HCT116 (cell line): ENCODE measurements at regions not wholly inside any gene's neighbourhood (a gene's known extent, or its start where the extent isn't known, plus 50 kb on each side); places are given as distances from the start of the nearest gene placed in this dataset.

Experiments used
- ATAC-seq: fragments of 200-7000 bp; cut with Tn5 transposase; 2 replicates; pipeline ENCODE4 v1.9.1; 2020; ENCODE audit warnings: mild to moderate bottlenecking, moderate library complexity
- BruUV-seq: library from RNA; stranded (reverse); fragments of 400-500 nt; replicated peaks from 2 replicates; lab custom pipeline; 2021; lab: Mats Ljungman, UMichigan
- CTCF ChIA-PET: fragments of 300-600 bp; sonication (Branson Sonifier 250); formaldehyde crosslinking; loops from one replicate; lab custom pipeline; 2021; ENCODE audit warnings: antibody characterized with exemption; lab: Charles Lee
- POLR2A ChIA-PET: fragments of 300-600, 350-600 bp; sonication (Branson Sonifier 250); formaldehyde crosslinking; loops from one replicate; lab custom pipeline; 2021; ENCODE audit warnings: antibody characterized with exemption; lab: Charles Lee
- RAD21 ChIA-PET, 2 experiments: fragments of 300-600 bp; sonication (Branson Sonifier 250); formaldehyde crosslinking; loops; one replicate each; lab custom pipeline; 2023; ENCODE audit warnings: low total read pairs in 2 of 2; ENCODE audit not compliant: uncharacterized antibody in 2 of 2, unreplicated experiment in 2 of 2, low non-redundant PET in 1 of 2; lab: Charles Lee
- DNase-seq: peaks from one replicate; pipeline ENCODE4 v3.0.0-alpha.2; 2010; ENCODE audit warnings: low read depth, low spot score
- H2AFZ ChIP-seq: fragments of 200-600 bp; shearing (Covaris generic), sonication (generic); 2 replicates; pipeline ENCODE4 v1.6.1; 2017; ENCODE audit warnings: low read depth, mixed run types, mixed read lengths, antibody characterized with exemption, low read length; ENCODE audit not compliant: poor library complexity, severe bottlenecking
- H3K27ac ChIP-seq: 2 replicates; pipeline ENCODE4 v1.5.1; 2012; ENCODE audit warnings: low read depth, low read length
- H3K27me3 ChIP-seq: fragments of 200-600 bp; sonication (generic); 2 replicates; pipeline ENCODE4 v1.6.1; 2016; ENCODE audit warnings: mixed run types, low read length, mixed read lengths; ENCODE audit not compliant: insufficient read depth
- H3K36me3 ChIP-seq, 2 experiments: fragments of 200-500 bp in 1 of 2; fragments of 200-600 bp in 1 of 2; sonication (Bioruptor generic) in 1 of 2; sonication (generic) in 1 of 2; 2 replicates each; pipeline versions ENCODE4 v1.5.1 to v1.6.1; 2014 to 2016; ENCODE audit warnings: low read length in 2 of 2, inconsistent platforms in 1 of 2, mixed read lengths in 1 of 2, mixed run types in 1 of 2; ENCODE audit not compliant: insufficient read depth in 2 of 2, control insufficient read depth in 1 of 2
- H3K4me1 ChIP-seq, 2 experiments: fragments of 200-600 bp in 1 of 2; sonication (generic) in 1 of 2; 2 replicates each; pipeline versions ENCODE4 v1.5.1 to v1.6.1; 2012 to 2017; ENCODE audit warnings: low read length in 2 of 2, inconsistent platforms in 1 of 2, mild to moderate bottlenecking in 1 of 2, mixed read lengths in 1 of 2, mixed run types in 1 of 2, moderate library complexity in 1 of 2; ENCODE audit not compliant: insufficient read depth in 2 of 2, control insufficient read depth in 1 of 2
- H3K4me2 ChIP-seq: fragments of 200-600 bp; sonication (generic); 2 replicates; pipeline ENCODE4 v1.6.1; 2017; ENCODE audit warnings: mixed run types, low read length, mixed read lengths
- H3K4me3 ChIP-seq, 2 experiments: fragments of 200-600 bp in 1 of 2; sonication (generic) in 1 of 2; replicated peaks in 1 of 2; 2 replicates each; pipeline ENCODE4 v1.5.1; 2011 to 2016; ENCODE audit warnings: low read length in 2 of 2, control low read depth in 1 of 2, low read depth in 1 of 2, mild to moderate bottlenecking in 1 of 2, mixed read lengths in 1 of 2, mixed run types in 1 of 2
- H3K79me2 ChIP-seq: fragments of 200-600 bp; sonication (generic); 2 replicates; pipeline ENCODE4 v1.6.1; 2017; ENCODE audit warnings: mild to moderate bottlenecking, mixed run types, low read length, moderate library complexity, mixed read lengths; ENCODE audit not compliant: insufficient read depth
- H3K9ac ChIP-seq: fragments of 200-600 bp; sonication (generic); 2 replicates; pipeline ENCODE4 v1.6.1; 2016; ENCODE audit warnings: low read length, mixed read lengths
- H3K9me2 ChIP-seq: fragments of 200-600 bp; sonication (generic), shearing (Covaris generic); 2 replicates; pipeline ENCODE4 v1.6.1; 2017; ENCODE audit warnings: mixed run types, mild to moderate bottlenecking, moderate library complexity; ENCODE audit not compliant: insufficient read depth
- H3K9me3 ChIP-seq, 2 experiments: fragments of 200-500 bp in 1 of 2; fragments of 200-600 bp in 1 of 2; sonication (Bioruptor generic) in 1 of 2; sonication (generic) in 1 of 2; 2 replicates each; pipeline ENCODE4 v1.6.1; 2014 to 2017; ENCODE audit warnings: low read length in 2 of 2, mixed read lengths in 2 of 2, inconsistent platforms in 1 of 2, low read depth in 1 of 2, mild to moderate bottlenecking in 1 of 2, mixed run types in 1 of 2, moderate library complexity in 1 of 2; ENCODE audit not compliant: control insufficient read depth in 1 of 2, insufficient read depth in 1 of 2
- H4K20me1 ChIP-seq: fragments of 200-600 bp; sonication (generic), shearing (Covaris generic); 2 replicates; pipeline ENCODE4 v1.6.1; 2017; ENCODE audit warnings: mixed run types, mild to moderate bottlenecking, moderate library complexity; ENCODE audit not compliant: insufficient read depth
- POLR2AphosphoS5 ChIP-seq: IDR thresholded peaks from 2 replicates; pipeline ENCODE4 v1.6.1; 2011; ENCODE audit warnings: mild to moderate bottlenecking, low read depth, low read length, moderate library complexity
- SP1 ChIP-seq: IDR thresholded peaks from 2 replicates; pipeline ENCODE4 v1.6.1; 2012; ENCODE audit warnings: low read depth
- ZNF274 ChIP-seq: fragments of 200-500 bp; sonication (Bioruptor generic); IDR thresholded peaks from 2 replicates; pipeline ENCODE4 v1.6.1; 2014; ENCODE audit warnings: mild to moderate bottlenecking, low read depth, low read length, inconsistent platforms
- intact Hi-C: fragments of 100-400 bp; cut with micrococcal nuclease; formaldehyde crosslinking; loops from 2 replicates; pipeline ENCODE4 v1.10.0; 2022
- TF ChIP-seq, protein P1 (sequence below), 3 experiments: fragments of 200-600 bp in 1 of 3; sonication (generic) in 1 of 3; IDR thresholded peaks in 2 of 3; conservative IDR thresholded peaks in 1 of 3; 2 replicates each; pipeline ENCODE4 v1.5.1; 2012 to 2017; ENCODE audit warnings: low read depth in 2 of 3, low read length in 2 of 3, antibody characterized with exemption in 1 of 3, borderline replicate concordance in 1 of 3, control low read depth in 1 of 3, mild to moderate bottlenecking in 1 of 3, mixed read lengths in 1 of 3, mixed run types in 1 of 3, moderate library complexity in 1 of 3; ENCODE audit not compliant: insufficient read depth in 1 of 3

DNA sequence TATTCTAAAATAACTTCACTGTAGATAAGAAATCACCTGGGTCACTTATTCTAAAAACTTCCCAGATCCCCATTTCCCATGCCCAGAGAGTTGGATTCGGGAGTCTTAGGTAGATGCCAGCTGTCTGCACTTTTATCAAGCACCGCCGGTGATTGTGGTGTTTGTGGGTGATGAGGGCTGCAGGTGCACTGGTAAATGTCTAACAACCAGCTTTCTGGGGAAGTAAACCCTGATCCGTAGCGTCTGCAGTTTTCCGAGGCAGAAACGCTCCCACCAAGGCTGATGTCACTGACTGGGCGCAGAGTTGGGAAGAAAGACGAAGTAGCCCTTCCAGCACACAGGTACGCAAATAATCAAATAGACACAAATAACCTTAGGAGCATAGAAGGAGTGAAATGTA, 152.2 kb upstream of the KCNG1 start:
- ChIA-PET CTCF (no interaction called here), POLR2A (no interaction called here), RAD21 (no interaction called here)
- H3K36me3 ChIP-seq: no peaks in the 10 kb centered on the region
- TF ChIP-seq, protein P1, sequence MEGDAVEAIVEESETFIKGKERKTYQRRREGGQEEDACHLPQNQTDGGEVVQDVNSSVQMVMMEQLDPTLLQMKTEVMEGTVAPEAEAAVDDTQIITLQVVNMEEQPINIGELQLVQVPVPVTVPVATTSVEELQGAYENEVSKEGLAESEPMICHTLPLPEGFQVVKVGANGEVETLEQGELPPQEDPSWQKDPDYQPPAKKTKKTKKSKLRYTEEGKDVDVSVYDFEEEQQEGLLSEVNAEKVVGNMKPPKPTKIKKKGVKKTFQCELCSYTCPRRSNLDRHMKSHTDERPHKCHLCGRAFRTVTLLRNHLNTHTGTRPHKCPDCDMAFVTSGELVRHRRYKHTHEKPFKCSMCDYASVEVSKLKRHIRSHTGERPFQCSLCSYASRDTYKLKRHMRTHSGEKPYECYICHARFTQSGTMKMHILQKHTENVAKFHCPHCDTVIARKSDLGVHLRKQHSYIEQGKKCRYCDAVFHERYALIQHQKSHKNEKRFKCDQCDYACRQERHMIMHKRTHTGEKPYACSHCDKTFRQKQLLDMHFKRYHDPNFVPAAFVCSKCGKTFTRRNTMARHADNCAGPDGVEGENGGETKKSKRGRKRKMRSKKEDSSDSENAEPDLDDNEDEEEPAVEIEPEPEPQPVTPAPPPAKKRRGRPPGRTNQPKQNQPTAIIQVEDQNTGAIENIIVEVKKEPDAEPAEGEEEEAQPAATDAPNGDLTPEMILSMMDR (IDR thresholded peaks at IDR 0.05 in 2 of 3, conservative IDR thresholded peaks at IDR 0.05 in 1 of 3; ENCODE audit: borderline replicate concordance in 1 of 3, insufficient read depth in 1 of 3, low read depth in 2 of 3, low read length in 2 of 3): no peak
- TF ChIP-seq ZNF274: no peak
- H3K27me3 ChIP-seq: peaks cover 14% of the 10 kb centered on the region
- no peak for DNase-seq
- no peaks in the 10 kb centered on the region for H3K9me3 ChIP-seq
- H3K79me2 ChIP-seq: no peaks in the 10 kb centered on the region
- intact Hi-C loops: no loop called here
- H3K4me1 ChIP-seq: peaks cover 0 to 5% of the 10 kb centered on the region in 2 experiments; a peak in 2 of 4 replicates
- no peaks in the 10 kb centered on the region for H3K9me2 ChIP-seq
- ATAC-seq: no peak
- BruUV-seq: no TSS peak
- no peak overlapping the region for H3K9ac ChIP-seq
- no peak overlapping the region for H3K4me3 ChIP-seq
- H3K27ac ChIP-seq: no peak overlapping the region
- H4K20me1 ChIP-seq: no peaks in the 10 kb centered on the region
- no peak overlapping the region for H3K4me2 ChIP-seq
- no peak overlapping the region for H2AFZ ChIP-seq

DNA sequence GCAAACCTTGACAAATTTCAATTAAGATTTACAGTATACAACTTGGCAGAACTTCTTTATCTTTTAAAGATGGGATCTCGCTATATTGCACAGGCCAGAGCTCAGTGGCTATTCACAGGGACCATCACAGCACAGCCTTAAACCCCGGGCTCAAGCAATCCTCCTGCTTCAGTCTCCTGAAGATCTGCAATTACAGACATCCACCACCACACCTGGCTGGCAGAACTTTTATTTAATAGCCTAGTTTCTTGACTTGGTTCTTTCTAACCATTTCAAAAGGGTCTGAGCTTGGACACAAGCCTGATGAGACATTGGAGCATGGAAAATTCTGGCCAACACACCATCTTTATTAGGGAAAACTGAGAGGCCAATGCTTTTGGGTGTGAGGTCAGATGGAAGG, 151.6 kb upstream of the KCNG1 start:
- H3K79me2 ChIP-seq: no peaks in the 10 kb centered on the region
- intact Hi-C loops: no loop called here
- H3K4me3 ChIP-seq: no peak overlapping the region
- H3K9me3 ChIP-seq: no peaks in the 10 kb centered on the region
- POLR2A ChIA-PET: no interaction called here
- no peak overlapping the region for H3K9ac ChIP-seq
- peaks cover 8% of the 10 kb centered on the region; the same call in 1 of the 2 replicates for H3K27me3 ChIP-seq
- peak; percentile 63 for ATAC-seq
- H3K4me1 ChIP-seq: peaks cover 0 to 5% of the 10 kb centered on the region in 2 experiments; a peak in 2 of 4 replicates
- no peak overlapping the region for H3K27ac ChIP-seq
- no peak for DNase-seq
- RAD21 ChIA-PET: no interaction called here
- H4K20me1 ChIP-seq: no peaks in the 10 kb centered on the region
- CTCF ChIA-PET: no interaction called here
- no peaks in the 10 kb centered on the region for H3K9me2 ChIP-seq
- TF ChIP-seq SP1 (no peak), POLR2AphosphoS5 (no peak)
- TF ChIP-seq, protein P1 (IDR thresholded peaks at IDR 0.05 in 2 of 3, conservative IDR thresholded peaks at IDR 0.05 in 1 of 3; ENCODE audit: borderline replicate concordance in 1 of 3, insufficient read depth in 1 of 3, low read depth in 2 of 3, low read length in 2 of 3): 0 out of 6 replicates have a peak, but pooled peaks of 1 of the 3 experiments have one; percentile 10
- no peaks in the 10 kb centered on the region for H3K36me3 ChIP-seq
- H2AFZ ChIP-seq: no peak overlapping the region
- H3K4me2 ChIP-seq: no peak overlapping the region
- no TSS peak for BruUV-seq
